Activated CD8-positive, alpha-beta memory T cell treated with anti-CD3 and anti-CD28 coated beads, Interleukin-2, amount 50 U/mL, for 4 hours (primary cell): ENCODE measurements at regions not wholly inside any gene's neighbourhood (a gene's known extent, or its start where the extent isn't known, plus 50 kb on each side); places are given as distances from the start of the nearest gene placed in this dataset.
"Not testable (repeated sequence)": the region's sequence is repeated elsewhere in the genome, so short reads cannot be mapped to it uniquely, and the experiment has no call there.

Experiments
- DNase-seq: peaks from one replicate; pipeline ENCODE4 v3.0.0-alpha.2; 2020

- DNase-seq, result not testable (repeated sequence)
Measured at GRCh38 chr1:146883190-146883589, 54.9 kb upstream of the NBPF12 start.

- not testable (repeated sequence) for DNase-seq
Measured at GRCh38 chr1:146881096-146881495, 57.0 kb upstream of the NBPF12 start.

GRCh38 chr1:146863799-146864319, 74.3 kb upstream of the NBPF12 start:
- not testable (repeated sequence) for DNase-seq

- not testable (repeated sequence) for DNase-seq
Measured at GRCh38 chr1:146853147-146853546, 85.0 kb upstream of the NBPF12 start.

GRCh38 chr1:146850352-146850889, 87.7 kb upstream of the NBPF12 start:
- DNase-seq, result not testable (repeated sequence)

GRCh38 chr1:146838725-146839124, 99.4 kb upstream of the NBPF12 start:
- not testable (repeated sequence) for DNase-seq

GRCh38 chr1:146826957-146827356, 111.2 kb upstream of the NBPF12 start:
- not testable (repeated sequence) for DNase-seq

- DNase-seq, result not testable (repeated sequence)
Measured at GRCh38 chr1:146794236-146794635, 143.9 kb upstream of the NBPF12 start.

GRCh38 chr1:146792725-146793124, 145.4 kb upstream of the NBPF12 start:
- DNase-seq, result not testable (repeated sequence)

GRCh38 chr1:146784212-146784940, 153.7 kb upstream of the NBPF12 start:
- not testable (repeated sequence) for DNase-seq

GRCh38 chr1:146781235-146781634, 156.9 kb upstream of the NBPF12 start:
- DNase-seq, result not testable (repeated sequence)

- DNase-seq, result not testable (repeated sequence)
Measured at GRCh38 chr1:146777826-146778602, 160.1 kb upstream of the NBPF12 start.

- DNase-seq, result not testable (repeated sequence)
Measured at GRCh38 chr1:146774988-146775387, 163.1 kb upstream of the NBPF12 start.

GRCh38 chr1:146774271-146774670, 163.9 kb upstream of the NBPF12 start:
- DNase-seq, result not testable (repeated sequence)

GRCh38 chr1:146771409-146771808, 166.7 kb upstream of the NBPF12 start:
- DNase-seq, result not testable (repeated sequence)

- DNase-seq, result not testable (repeated sequence)
Measured at GRCh38 chr1:146770998-146771397, 167.1 kb upstream of the NBPF12 start.

GRCh38 chr1:146763234-146763633, 174.9 kb upstream of the NBPF12 start:
- DNase-seq, result not testable (repeated sequence)

GRCh38 chr1:146756858-146757257, 181.3 kb upstream of the NBPF12 start:
- DNase-seq, result not testable (repeated sequence)

GRCh38 chr1:146748686-146749085, 189.4 kb upstream of the NBPF12 start:
- DNase-seq, result not testable (repeated sequence)

- DNase-seq, result not testable (repeated sequence)
Measured at GRCh38 chr1:146731981-146732680, 206.0 kb upstream of the NBPF12 start.

- not testable (repeated sequence) for DNase-seq
Measured at GRCh38 chr1:146729642-146730344, 208.3 kb upstream of the NBPF12 start.

- not testable (repeated sequence) for DNase-seq
Measured at GRCh38 chr1:146715054-146715453, 223.1 kb upstream of the NBPF12 start.
